SK-N-MC (cell line): ENCODE measurements at regions not wholly inside any gene's neighbourhood (a gene's known extent, or its start where the extent isn't known, plus 50 kb on each side); places are given as distances from the start of the nearest gene placed in this dataset.

ENCODE experiments used
- EZH2 ChIP-seq: fragments of 200-600 bp; sonication (generic); IDR thresholded peaks from one replicate; pipeline ENCODE4 v1.6.1; 2017; ENCODE audit warnings: antibody characterized with exemption
- FOXP2 ChIP-seq: optimal IDR thresholded peaks from 2 replicates; pipeline ENCODE3; 2011; ENCODE audit warnings: mild to moderate bottlenecking, moderate library complexity; ENCODE audit not compliant: insufficient read depth; ENCODE audit errors: extremely low read length, control extremely low read depth
- POLR2AphosphoS5 ChIP-seq: IDR thresholded peaks from 2 replicates; pipeline ENCODE4 v1.6.1; 2012; ENCODE audit warnings: mild to moderate bottlenecking, low read depth, low read length, borderline replicate concordance

- TF ChIP-seq POLR2AphosphoS5 (no peak), EZH2 (no peak), FOXP2 (no peak)
These were observed 412.1 kb downstream of the LTN1 start for GRCh38 chr21:28580585-28580984.
